Testis (tissue), 2 donors: ENCODE measurements at regions not wholly inside any gene's neighbourhood (a gene's known extent, or its start where the extent isn't known, plus 50 kb on each side); places are given as distances from the start of the nearest gene placed in this dataset.
"Not testable (repeated sequence)": the region's sequence is repeated elsewhere in the genome, so short reads cannot be mapped to it uniquely, and the experiment has no call there.

Source experiments
- DNase-seq: peaks from one replicate; pipeline ENCODE4 v3.0.0-alpha.2; 2019
- H3K27ac ChIP-seq, 2 donors: fragments of 200-600 bp; sonication (generic); one replicate each; pipeline ENCODE4 v1.5.1; 2019
- H3K27me3 ChIP-seq: fragments of 200-600 bp; sonication (generic); one replicate; pipeline ENCODE4 v1.5.1; 2019
- H3K36me3 ChIP-seq: fragments of 200-600 bp; sonication (generic); one replicate; pipeline ENCODE4 v1.5.1; 2017; ENCODE audit warnings: low read depth; ENCODE audit errors: missing control alignments
- H3K4me1 ChIP-seq: fragments of 200-600 bp; sonication (generic); one replicate; pipeline ENCODE4 v1.5.1; 2019
- H3K4me3 ChIP-seq, 2 donors: fragments of 200-600 bp; sonication (generic); one replicate each; pipeline ENCODE4 v1.5.1; 2017 to 2019
- H3K9me3 ChIP-seq: fragments of 200-600 bp; sonication (generic); one replicate; pipeline ENCODE4 v1.5.1; 2017
- POLR2A ChIP-seq: fragments of 450-650 bp; IDR thresholded peaks from one replicate; pipeline ENCODE4 v1.6.1; 2017; ENCODE audit warnings: antibody characterized with exemption, mild to moderate bottlenecking, moderate library complexity
- WGBS, 2 donors: methylation state at CpG; one replicate each; pipeline ENCODE4 v1.1.5; 2018; 5-methylcytosine and 5-hydroxymethylcytosine counted together
- intact Hi-C: fragments of 100-400 bp; cut with DNase I; formaldehyde crosslinking; loops from one replicate; pipeline ENCODE4 v1.15.1; 2023; ENCODE audit warnings: low total_unique reads
- TF ChIP-seq, protein P1 (sequence below), 3 experiments: fragments of 450-650 bp in 2 of 3; fragments of 200-600 bp in 1 of 3; sonication (generic) in 1 of 3; IDR thresholded peaks; one replicate each; pipeline ENCODE4 v1.5.1; 2016 to 2019; ENCODE audit warnings: antibody characterized with exemption in 3 of 3, mild to moderate bottlenecking in 2 of 3, moderate library complexity in 1 of 3

DNA sequence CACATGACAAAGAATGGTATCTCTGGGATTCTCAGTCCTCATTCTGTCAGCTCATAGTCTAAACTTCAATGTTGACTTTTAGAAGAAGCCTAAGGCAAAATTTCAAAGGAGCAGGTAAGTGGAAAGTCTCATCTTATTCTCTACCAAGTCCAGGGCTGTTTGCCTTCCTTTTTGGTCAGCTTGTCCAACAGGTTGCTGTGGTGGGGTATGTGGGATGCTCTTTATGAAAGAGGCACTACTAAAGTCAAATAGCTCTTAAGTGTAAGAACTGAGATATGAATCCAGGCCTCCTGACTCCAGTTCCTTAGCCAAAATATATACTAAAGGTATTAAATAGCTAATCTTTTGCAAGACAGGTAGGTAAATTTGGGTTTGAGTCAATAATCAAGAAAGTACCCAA, 540.6 kb upstream of the SPRY2 start:
- intact Hi-C loops: no loop called here
- DNase-seq: no peak
- TF ChIP-seq POLR2A: no peak
- TF ChIP-seq, protein P1, sequence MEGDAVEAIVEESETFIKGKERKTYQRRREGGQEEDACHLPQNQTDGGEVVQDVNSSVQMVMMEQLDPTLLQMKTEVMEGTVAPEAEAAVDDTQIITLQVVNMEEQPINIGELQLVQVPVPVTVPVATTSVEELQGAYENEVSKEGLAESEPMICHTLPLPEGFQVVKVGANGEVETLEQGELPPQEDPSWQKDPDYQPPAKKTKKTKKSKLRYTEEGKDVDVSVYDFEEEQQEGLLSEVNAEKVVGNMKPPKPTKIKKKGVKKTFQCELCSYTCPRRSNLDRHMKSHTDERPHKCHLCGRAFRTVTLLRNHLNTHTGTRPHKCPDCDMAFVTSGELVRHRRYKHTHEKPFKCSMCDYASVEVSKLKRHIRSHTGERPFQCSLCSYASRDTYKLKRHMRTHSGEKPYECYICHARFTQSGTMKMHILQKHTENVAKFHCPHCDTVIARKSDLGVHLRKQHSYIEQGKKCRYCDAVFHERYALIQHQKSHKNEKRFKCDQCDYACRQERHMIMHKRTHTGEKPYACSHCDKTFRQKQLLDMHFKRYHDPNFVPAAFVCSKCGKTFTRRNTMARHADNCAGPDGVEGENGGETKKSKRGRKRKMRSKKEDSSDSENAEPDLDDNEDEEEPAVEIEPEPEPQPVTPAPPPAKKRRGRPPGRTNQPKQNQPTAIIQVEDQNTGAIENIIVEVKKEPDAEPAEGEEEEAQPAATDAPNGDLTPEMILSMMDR (IDR thresholded peaks at IDR 0.05): no peak
- Histone ChIP-seq H3K4me1 (no peaks in the 10 kb centered on the region), H3K4me3 (no peak overlapping the region), H3K9me3 (no peaks in the 10 kb centered on the region), H3K27ac (no peak overlapping the region), H3K27me3 (no peaks in the 10 kb centered on the region), H3K36me3 (no peaks in the 10 kb centered on the region)

DNA sequence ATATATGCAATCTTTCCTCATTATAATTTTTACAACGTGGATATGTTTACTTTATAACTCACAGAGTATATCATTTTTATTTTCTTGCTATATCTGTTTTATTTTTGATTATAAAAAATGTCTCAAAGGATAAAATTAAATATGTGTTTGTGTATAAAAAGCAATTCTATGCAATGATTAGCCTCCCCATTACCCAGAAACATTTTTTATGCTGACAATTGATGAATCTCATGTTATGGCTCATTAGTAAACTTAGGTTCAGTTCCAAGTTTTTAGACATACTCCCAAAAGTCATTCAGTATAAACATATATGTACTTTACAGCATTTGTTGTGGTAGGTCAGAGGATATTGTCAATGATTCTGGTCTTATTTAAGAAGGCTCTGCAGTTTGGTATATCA, 540.1 kb upstream of the SPRY2 start:
- DNase-seq: no peak
- Histone ChIP-seq H3K36me3 (no peaks in the 10 kb centered on the region), H3K4me3 (no peak overlapping the region), H3K27ac (no peak overlapping the region), H3K9me3 (no peaks in the 10 kb centered on the region), H3K4me1 (no peaks in the 10 kb centered on the region), H3K27me3 (no peaks in the 10 kb centered on the region)
- intact Hi-C loops: no loop called here
- 49 to 60% methylated on average over 1 of the region's 1 CpG for WGBS, 2 donors
- TF ChIP-seq POLR2A: no peak
- TF ChIP-seq, protein P1 (IDR thresholded peaks at IDR 0.05): no peak

DNA sequence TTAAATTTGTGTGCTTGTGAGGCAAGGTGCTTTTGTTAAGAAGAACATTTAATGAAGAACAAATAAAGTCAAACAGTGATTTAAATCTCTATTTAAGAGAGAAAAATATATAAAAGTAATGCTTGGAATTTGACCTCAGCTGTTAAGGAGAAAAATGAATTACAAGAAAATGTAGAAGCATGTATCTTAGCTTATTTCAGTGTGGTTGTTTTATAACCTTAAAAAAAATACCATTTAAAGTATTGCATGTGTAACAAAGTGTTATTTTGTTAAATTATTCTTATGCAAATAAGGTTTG, 537.0 kb upstream of the SPRY2 start:
- no peak for DNase-seq
- Histone ChIP-seq H3K27me3 (no peaks in the 10 kb centered on the region), H3K27ac (no peak overlapping the region), H3K36me3 (no peaks in the 10 kb centered on the region), H3K9me3 (no peaks in the 10 kb centered on the region), H3K4me3 (no peak overlapping the region), H3K4me1 (no peaks in the 10 kb centered on the region)
- intact Hi-C loops: no loop called here
- TF ChIP-seq, protein P1 (IDR thresholded peaks at IDR 0.05): no peak
- TF ChIP-seq POLR2A: no peak

DNA sequence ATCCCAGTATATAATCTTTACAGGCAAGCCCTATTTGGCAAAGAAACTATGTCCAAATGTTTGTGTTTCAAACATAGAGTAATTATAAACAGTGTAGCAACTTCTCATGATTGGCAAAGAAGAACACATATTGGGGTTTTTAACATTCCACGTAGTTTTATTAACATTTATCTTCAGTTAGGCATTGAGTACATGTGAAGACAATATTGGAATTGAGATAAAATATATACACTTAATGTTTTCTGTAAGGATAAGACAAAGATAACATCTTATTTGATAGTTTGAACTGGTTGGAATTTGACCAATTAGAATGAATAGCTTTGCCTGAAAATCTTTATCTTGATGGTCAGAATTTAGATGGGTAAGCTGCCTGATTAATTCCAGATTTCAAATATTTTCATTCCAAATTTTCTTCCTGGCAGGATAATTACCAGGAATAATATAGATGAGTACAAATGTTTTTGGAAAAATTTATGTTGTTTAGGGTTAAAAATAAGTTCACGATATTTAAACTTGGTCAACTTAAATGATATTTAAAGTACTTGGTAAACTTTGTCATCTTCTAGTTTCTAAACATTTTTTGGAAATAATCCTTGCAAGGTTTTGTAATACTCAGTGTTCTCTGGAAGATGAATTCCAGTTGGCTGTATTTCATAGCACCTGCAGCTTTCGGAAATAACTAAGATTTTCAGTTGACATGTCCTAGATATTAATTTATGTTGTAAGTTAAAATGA, 536.5 kb upstream of the SPRY2 start:
- H3K36me3 ChIP-seq: no peaks in the 10 kb centered on the region
- H3K27me3 ChIP-seq: no peaks in the 10 kb centered on the region
- H3K4me1 ChIP-seq: no peaks in the 10 kb centered on the region
- intact Hi-C loops: no loop called here
- no peak overlapping the region for H3K4me3 ChIP-seq
- no peak for TF ChIP-seq POLR2A
- TF ChIP-seq, protein P1 (IDR thresholded peaks at IDR 0.05): no peak
- H3K27ac ChIP-seq: no peak overlapping the region
- H3K9me3 ChIP-seq: no peaks in the 10 kb centered on the region
- DNase-seq: no peak
- 59 to 73% methylated on average over 3 of the region's 3 CpGs for WGBS, 2 donors

DNA sequence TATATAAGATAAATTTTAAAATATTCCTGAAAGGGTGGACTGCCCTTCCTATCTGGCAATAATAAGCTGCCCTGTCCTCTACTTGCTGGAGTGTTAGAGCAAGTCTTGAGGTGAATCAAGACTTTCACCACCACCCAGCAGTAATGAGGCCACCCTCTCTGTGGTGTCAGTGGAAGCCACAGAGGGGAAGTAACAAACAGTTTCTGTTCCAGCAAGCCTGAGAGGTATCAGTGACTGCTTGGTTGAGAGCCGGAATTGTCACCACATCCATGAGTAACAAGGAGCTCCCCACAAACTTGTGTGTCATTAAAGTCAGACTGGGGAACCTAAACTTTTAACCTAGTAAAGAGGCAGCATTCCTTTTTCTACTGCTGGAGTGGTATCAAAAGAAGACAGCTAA, 532.7 kb upstream of the SPRY2 start:
- 92 to 100% methylated on average over 1 of the region's 1 CpG for WGBS, 2 donors
- TF ChIP-seq POLR2A: no peak
- TF ChIP-seq, protein P1 (IDR thresholded peaks at IDR 0.05): no peak
- Histone ChIP-seq H3K4me3 (no peak overlapping the region), H3K27ac (no peak overlapping the region), H3K36me3 (no peaks in the 10 kb centered on the region), H3K27me3 (no peaks in the 10 kb centered on the region), H3K9me3 (no peaks in the 10 kb centered on the region), H3K4me1 (no peaks in the 10 kb centered on the region)
- DNase-seq: no peak
- intact Hi-C loops: no loop called here

DNA sequence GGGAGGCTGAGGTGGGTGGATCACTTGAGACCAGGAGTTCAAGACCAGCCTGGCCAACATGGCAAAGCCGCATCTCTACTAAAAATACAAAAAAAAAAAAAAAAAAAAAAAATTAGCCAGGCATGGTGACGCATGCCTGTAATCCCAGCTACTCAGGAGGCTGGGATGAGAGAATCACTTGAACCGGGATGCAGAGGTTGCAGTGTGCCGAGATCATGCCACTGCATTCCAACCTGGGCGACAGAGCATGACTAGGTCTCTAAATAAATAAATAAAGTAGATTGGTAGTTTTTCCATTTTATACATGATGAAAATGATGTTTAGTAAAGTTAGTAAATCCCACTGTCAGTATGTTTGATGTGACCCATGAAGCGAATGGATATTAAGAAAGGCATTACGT, 531.0 kb upstream of the SPRY2 start:
- not testable (repeated sequence) for H3K9me3 ChIP-seq
- WGBS, 2 donors: 85 to 89% methylated on average over 7 of the region's 7 CpGs

More for the DNA sequence above, 531.0 kb upstream of the SPRY2 start:
- H3K27me3 ChIP-seq, intact Hi-C loops, H3K36me3 ChIP-seq, DNase-seq, H3K27ac ChIP-seq, H3K4me3 ChIP-seq, H3K4me1 ChIP-seq: not testable (repeated sequence)
